ENCODE measurements at regions not wholly inside any gene's neighbourhood (a gene's known extent, or its start where the extent isn't known, plus 50 kb on each side); places are given as distances from the start of the nearest gene placed in this dataset.

- TF ChIP-seq ZHX1 (CRISPR knock-in tag; IDR thresholded peaks at IDR 0.05; ENCODE audit: low read depth) (no peak), ZNF280D (CRISPR knock-in tag; IDR thresholded peaks at IDR 0.05) (no peak), TBX2 (CRISPR knock-in tag; IDR thresholded peaks at IDR 0.05; ENCODE audit: borderline replicate concordance) (no peak), ZNF784 (CRISPR knock-in tag; IDR thresholded peaks at IDR 0.05; ENCODE audit: borderline replicate concordance) (no peak), EED (CRISPR knock-in tag; IDR thresholded peaks at IDR 0.05) (no peak), GABPA (IDR thresholded peaks at IDR 0.05; ENCODE audit: low read depth, low read length) (no peak), GABPA (CRISPR knock-in tag; IDR thresholded peaks at IDR 0.05; ENCODE audit: low read depth) (no peak), RAD21 (CRISPR knock-in tag; IDR thresholded peaks at IDR 0.05) (no peak), EP300 (IDR thresholded peaks at IDR 0.05; ENCODE audit: low read depth in 2 of 2, low read length in 2 of 2) (no peak), EP300 (CRISPR knock-in tag; IDR thresholded peaks at IDR 0.05; ENCODE audit: borderline replicate concordance) (no peak), CBX1 (IDR thresholded peaks at IDR 0.05; ENCODE audit: low read depth) (no peak), POLR2A (IDR thresholded peaks at IDR 0.05; ENCODE audit: insufficient read depth in 1 of 2, low read depth in 2 of 2, low read length in 2 of 2) (no peak), SIN3B (IDR thresholded peaks at IDR 0.05; ENCODE audit: low read length) (no peak), GTF3A (CRISPR knock-in tag; conservative IDR thresholded peaks at IDR 0.05) (no peak), MAFG (CRISPR knock-in tag; IDR thresholded peaks at IDR 0.05) (no peak)
- TF ChIP-seq, protein P1, sequence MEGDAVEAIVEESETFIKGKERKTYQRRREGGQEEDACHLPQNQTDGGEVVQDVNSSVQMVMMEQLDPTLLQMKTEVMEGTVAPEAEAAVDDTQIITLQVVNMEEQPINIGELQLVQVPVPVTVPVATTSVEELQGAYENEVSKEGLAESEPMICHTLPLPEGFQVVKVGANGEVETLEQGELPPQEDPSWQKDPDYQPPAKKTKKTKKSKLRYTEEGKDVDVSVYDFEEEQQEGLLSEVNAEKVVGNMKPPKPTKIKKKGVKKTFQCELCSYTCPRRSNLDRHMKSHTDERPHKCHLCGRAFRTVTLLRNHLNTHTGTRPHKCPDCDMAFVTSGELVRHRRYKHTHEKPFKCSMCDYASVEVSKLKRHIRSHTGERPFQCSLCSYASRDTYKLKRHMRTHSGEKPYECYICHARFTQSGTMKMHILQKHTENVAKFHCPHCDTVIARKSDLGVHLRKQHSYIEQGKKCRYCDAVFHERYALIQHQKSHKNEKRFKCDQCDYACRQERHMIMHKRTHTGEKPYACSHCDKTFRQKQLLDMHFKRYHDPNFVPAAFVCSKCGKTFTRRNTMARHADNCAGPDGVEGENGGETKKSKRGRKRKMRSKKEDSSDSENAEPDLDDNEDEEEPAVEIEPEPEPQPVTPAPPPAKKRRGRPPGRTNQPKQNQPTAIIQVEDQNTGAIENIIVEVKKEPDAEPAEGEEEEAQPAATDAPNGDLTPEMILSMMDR (CRISPR knock-in tag; IDR thresholded peaks at IDR 0.05): no peak
Observed at GRCh38 chr12:25051656-25052195, 102.8 kb upstream of the BCAT1 start.

Measured in HepG2 (cell line).